ENCODE measurements at regions not wholly inside any gene's neighbourhood (a gene's known extent, or its start where the extent isn't known, plus 50 kb on each side); places are given as distances from the start of the nearest gene placed in this dataset.

DNA sequence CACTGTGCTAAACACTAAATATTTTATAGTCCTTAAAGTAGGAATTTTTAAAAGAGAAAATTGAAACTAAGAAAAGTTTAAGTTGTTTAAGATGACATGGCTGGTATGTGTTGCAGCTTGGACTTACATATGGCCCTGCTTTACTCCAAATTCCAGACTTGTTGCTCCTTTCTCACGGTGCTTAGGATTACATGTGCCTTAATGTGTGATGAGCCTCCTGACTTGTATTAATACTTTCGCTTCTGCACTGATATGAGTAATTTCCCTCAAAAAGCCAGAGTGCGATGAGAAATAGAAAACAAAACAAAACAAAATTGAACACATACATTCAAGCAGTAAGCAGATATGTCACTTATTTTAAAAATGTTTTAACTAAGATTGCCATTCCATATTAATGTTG is 250.2 kb downstream of the VGLL3 start:
- Mint-ChIP-seq H3K27me3 (ENCODE audit: low read depth) (no peaks in the 10 kb centered on the region), H3K4me1 (ENCODE audit: low read depth) (no peaks in the 10 kb centered on the region), H3K27ac (no peak overlapping the region), H3K36me3 (ENCODE audit: insufficient read depth in 2 of 2) (no peaks in the 10 kb centered on the region), H3K9me3 (no peaks in the 10 kb centered on the region), H3K4me3 (no peak overlapping the region)
- no peak for DNase-seq
- no peak for ATAC-seq (replicated peaks in 1 of 2)

GRCh38 chr3:86739244-86739643 is 251.7 kb downstream of the VGLL3 start:
- no peak overlapping the region for H3K27ac Mint-ChIP-seq
- no peaks in the 10 kb centered on the region for H3K4me1 Mint-ChIP-seq (ENCODE audit: low read depth)
- no peak for DNase-seq
- no peaks in the 10 kb centered on the region for H3K36me3 Mint-ChIP-seq (ENCODE audit: insufficient read depth in 2 of 2)
- ATAC-seq (replicated peaks in 1 of 2), result no peak
- no peaks in the 10 kb centered on the region for H3K27me3 Mint-ChIP-seq (ENCODE audit: low read depth)
- H3K9me3 Mint-ChIP-seq, result no peaks in the 10 kb centered on the region
- no peak overlapping the region for H3K4me3 Mint-ChIP-seq

DNA sequence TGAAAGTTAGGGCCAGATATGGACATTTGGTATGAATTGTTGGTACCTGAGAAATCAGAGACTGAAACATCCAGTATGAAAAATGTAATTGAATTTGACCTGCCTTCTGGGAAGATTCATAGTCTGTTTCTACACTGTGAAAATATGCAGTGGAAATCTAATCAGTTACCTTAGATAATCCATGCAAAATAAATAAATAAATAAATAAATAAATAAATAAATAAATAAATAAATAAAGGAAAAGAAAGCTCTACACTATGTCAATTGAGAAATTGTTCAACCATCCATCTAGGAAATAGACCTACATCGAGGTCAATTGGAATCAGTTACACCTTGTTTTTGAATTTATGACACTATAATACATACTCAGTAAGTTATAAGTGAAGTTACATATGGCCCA is 252.3 kb downstream of the VGLL3 start:
- no peak for DNase-seq
- Mint-ChIP-seq H3K4me1 (ENCODE audit: low read depth) (no peaks in the 10 kb centered on the region), H3K27me3 (ENCODE audit: low read depth) (no peaks in the 10 kb centered on the region), H3K36me3 (ENCODE audit: insufficient read depth in 2 of 2) (no peaks in the 10 kb centered on the region), H3K27ac (no peak overlapping the region), H3K4me3 (no peak overlapping the region), H3K9me3 (no peaks in the 10 kb centered on the region)
- no peak for ATAC-seq (replicated peaks in 1 of 2)

DNA sequence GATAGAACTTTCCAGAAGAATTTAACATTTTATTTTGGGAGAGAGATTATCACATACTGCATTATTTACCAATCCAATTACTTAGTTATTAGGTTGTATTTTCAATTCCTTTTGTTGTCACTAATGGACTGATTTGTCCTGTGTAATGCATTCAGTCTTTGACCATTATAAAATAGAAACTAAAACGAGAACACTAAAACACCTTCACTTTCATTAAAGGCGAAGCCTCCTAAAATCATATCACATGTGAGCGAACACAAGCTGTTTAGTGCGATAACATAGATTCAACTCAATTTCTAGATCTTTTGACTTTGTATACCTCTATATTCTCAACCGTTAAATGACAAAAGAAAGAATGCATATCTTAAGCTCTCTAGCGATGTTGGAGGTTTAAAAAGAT is 253.4 kb downstream of the VGLL3 start:
- Mint-ChIP-seq H3K9me3 (no peaks in the 10 kb centered on the region), H3K4me3 (no peak overlapping the region), H3K4me1 (ENCODE audit: low read depth) (no peaks in the 10 kb centered on the region), H3K36me3 (ENCODE audit: insufficient read depth in 2 of 2) (no peaks in the 10 kb centered on the region), H3K27me3 (ENCODE audit: low read depth) (no peaks in the 10 kb centered on the region), H3K27ac (no peak overlapping the region)
- DNase-seq (no peak), ATAC-seq (replicated peaks in 1 of 2) (no peak)

DNA sequence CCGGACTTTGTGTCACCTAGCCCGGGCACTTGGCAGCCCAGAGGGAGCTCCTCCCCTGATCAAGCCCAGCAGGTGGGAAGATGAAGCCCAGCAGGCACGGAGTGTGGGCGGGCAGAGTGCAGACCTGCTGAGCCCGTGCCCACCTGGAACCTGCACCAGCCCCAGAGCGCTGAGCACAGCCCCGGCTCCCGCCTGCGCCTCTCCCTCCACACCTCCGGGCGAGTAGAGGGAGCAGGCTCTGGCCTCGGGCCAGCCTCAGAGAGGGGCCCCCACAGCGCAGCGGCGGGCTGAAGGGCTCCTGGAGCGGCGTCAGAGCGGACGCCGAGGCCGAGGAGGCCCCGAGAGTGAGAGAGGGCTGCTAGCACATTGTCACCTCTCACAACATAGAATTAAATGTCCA is 257.7 kb downstream of the VGLL3 start:
- Mint-ChIP-seq H3K4me3 (no peak overlapping the region), H3K36me3 (ENCODE audit: insufficient read depth in 2 of 2) (no peaks in the 10 kb centered on the region), H3K27ac (no peak overlapping the region), H3K27me3 (ENCODE audit: low read depth) (no peaks in the 10 kb centered on the region), H3K9me3 (peaks cover 5 to 6% of the 10 kb centered on the region in 2 donors), H3K4me1 (ENCODE audit: low read depth) (no peaks in the 10 kb centered on the region)
- no peak for ATAC-seq (replicated peaks in 1 of 2)
- DNase-seq, result no peak

DNA sequence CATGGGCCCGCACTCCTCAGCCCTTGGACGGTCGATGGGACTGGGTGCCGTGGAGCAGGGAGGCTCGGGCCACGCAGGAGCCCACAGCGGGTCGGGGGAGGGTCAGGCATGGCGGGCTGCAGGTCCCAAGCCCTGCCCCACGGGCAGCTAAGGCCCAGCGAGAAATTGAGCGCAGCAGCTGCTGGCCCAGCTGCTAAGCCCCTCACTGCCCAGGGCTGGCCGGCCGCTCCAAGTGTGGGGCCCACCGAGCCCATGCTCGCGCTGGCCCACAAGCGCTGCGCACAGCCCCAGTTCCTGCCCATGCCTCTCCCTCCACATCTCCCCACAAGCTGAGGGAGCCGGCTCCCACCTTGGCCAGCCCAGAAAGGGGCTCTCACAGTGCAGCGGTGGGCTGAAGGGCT is 259.4 kb downstream of the VGLL3 start:
- DNase-seq (no peak), ATAC-seq (replicated peaks in 1 of 2) (no peak)
- Mint-ChIP-seq H3K36me3 (ENCODE audit: insufficient read depth in 2 of 2) (no peaks in the 10 kb centered on the region), H3K4me1 (ENCODE audit: low read depth) (no peaks in the 10 kb centered on the region), H3K9me3 (peaks cover 5 to 6% of the 10 kb centered on the region in 2 donors), H3K27ac (no peak overlapping the region), H3K4me3 (no peak overlapping the region), H3K27me3 (ENCODE audit: low read depth) (no peaks in the 10 kb centered on the region)

DNA sequence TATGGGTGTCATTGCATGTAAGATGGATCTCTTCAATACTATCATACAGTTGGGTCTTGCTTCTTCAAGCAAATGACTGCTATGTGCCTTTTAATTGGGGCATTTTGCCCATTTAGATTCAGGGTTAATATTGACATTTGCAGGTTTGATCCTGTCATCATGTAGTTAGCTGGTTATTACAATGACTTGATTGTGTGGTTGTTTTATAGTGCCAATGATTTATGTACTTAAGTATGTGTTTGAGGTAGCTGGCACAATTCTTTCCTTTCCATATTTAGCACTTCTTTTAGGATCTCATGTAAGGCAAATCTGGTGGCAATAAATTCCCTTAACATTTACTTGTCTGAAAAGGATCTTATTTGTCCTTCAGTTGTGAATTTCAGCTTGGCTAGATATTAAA is 267.5 kb downstream of the VGLL3 start:
- Mint-ChIP-seq H3K4me1 (ENCODE audit: low read depth) (no peaks in the 10 kb centered on the region), H3K27ac (no peak overlapping the region), H3K4me3 (no peak overlapping the region), H3K36me3 (ENCODE audit: insufficient read depth in 2 of 2) (no peaks in the 10 kb centered on the region), H3K9me3 (no peaks in the 10 kb centered on the region), H3K27me3 (ENCODE audit: low read depth) (no peaks in the 10 kb centered on the region)
- ATAC-seq (replicated peaks in 1 of 2) (no peak), DNase-seq (no peak)

GRCh38 chr3:86711634-86712033 is 279.3 kb downstream of the VGLL3 start:
- Mint-ChIP-seq H3K9me3 (peaks cover 8% of the 10 kb centered on the region in 2 donors), H3K36me3 (ENCODE audit: insufficient read depth in 2 of 2) (no peaks in the 10 kb centered on the region)
- no peak for ATAC-seq (replicated peaks in 1 of 2)

DNA sequence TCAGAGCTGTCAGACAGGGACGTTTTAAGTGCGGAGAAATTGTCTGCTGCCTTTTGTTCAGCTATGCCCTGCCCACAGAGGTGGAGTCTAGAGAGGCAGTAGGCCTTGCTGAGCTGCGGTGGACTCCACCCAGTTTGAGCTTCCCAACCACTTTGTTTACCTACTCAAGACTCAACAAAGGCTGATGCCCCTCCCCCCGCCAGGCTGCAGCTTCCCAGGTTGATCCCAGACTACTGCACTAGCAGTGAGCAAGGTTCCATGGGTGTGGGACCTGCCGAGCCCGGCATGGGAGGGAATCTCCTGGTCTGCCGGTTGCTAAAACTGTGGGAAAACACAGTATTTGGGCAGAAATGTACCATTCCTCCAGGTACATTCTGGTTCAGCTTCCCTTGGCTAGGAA is 282.1 kb downstream of the VGLL3 start:
- H3K36me3 Mint-ChIP-seq (ENCODE audit: insufficient read depth in 2 of 2), result no peaks in the 10 kb centered on the region
- peaks cover 12 to 13% of the 10 kb centered on the region in 2 donors for H3K9me3 Mint-ChIP-seq
- H3K4me3 Mint-ChIP-seq, result no peak overlapping the region
- no peak overlapping the region for H3K27ac Mint-ChIP-seq
- no peaks in the 10 kb centered on the region for H3K27me3 Mint-ChIP-seq (ENCODE audit: low read depth)
- no peak for DNase-seq
- ATAC-seq (replicated peaks in 1 of 2), result no peak
- no peaks in the 10 kb centered on the region for H3K4me1 Mint-ChIP-seq (ENCODE audit: low read depth)

More at GRCh38 chr3:86711634-86712033, 279.3 kb downstream of the VGLL3 start:
- no peak for DNase-seq
- no peak overlapping the region for H3K27ac Mint-ChIP-seq
- H3K4me1 Mint-ChIP-seq (ENCODE audit: low read depth), result no peaks in the 10 kb centered on the region
- H3K27me3 Mint-ChIP-seq (ENCODE audit: low read depth), result no peaks in the 10 kb centered on the region
- no peak overlapping the region for H3K4me3 Mint-ChIP-seq

DNA sequence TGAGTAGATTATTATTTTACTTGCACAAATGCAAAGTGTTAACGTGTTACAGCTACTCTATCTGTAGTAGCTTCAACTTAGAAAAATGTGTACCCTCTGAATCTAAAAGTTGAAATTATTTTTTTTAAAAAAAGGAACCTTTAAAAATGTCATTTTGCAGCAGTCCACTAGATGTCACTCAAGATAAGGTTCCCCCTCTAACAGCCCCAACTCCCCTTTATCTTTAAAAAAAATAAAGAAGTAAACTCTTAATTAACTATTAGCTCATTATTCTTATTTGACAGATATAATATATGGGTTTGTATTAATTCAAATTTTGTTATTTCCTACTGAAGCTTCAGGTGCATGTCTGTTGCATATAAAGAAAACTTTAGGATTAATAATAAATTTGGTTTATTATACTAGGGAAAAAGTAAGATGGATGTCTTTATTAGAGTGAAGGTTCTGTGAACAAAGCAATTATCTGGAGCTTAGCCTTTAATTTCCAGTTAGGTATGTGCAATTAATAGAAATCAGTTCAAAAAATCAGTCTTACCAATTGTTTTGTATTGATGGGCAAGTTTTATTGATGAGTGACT is 288.5 kb downstream of the VGLL3 start:
- Mint-ChIP-seq H3K36me3 (ENCODE audit: insufficient read depth in 2 of 2) (no peaks in the 10 kb centered on the region), H3K27me3 (ENCODE audit: low read depth) (no peaks in the 10 kb centered on the region), H3K27ac (no peak overlapping the region), H3K4me3 (no peak overlapping the region), H3K9me3 (peaks cover 9 to 10% of the 10 kb centered on the region in 2 donors), H3K4me1 (ENCODE audit: low read depth) (no peaks in the 10 kb centered on the region)
- no peak for DNase-seq
- no peak for ATAC-seq (replicated peaks in 1 of 2)

DNA sequence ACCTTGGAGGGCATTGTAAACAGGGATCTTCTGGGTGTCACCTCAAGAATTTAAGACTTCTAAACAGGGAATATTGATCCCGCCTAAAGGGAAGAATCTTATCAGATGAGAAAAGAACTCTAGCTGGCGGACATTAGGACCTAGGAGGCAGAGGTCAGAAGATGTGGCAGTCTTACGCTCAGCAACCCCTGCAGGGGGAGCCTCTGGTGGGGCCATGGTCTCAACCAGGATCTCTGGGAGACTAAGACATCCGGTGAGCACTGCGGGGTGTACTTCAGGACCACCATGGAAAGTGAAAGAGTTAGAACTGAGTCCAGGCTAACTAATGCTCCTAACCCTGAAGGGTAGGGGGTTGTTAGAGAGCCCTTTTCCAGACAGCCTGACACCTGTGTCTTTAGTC is 295.2 kb downstream of the VGLL3 start:
- peaks cover 2 to 4% of the 10 kb centered on the region in 2 donors for H3K9me3 Mint-ChIP-seq
- no peak overlapping the region for H3K4me3 Mint-ChIP-seq
- no peaks in the 10 kb centered on the region for H3K27me3 Mint-ChIP-seq (ENCODE audit: low read depth)
- no peaks in the 10 kb centered on the region for H3K36me3 Mint-ChIP-seq (ENCODE audit: insufficient read depth in 2 of 2)
- H3K4me1 Mint-ChIP-seq (ENCODE audit: low read depth), result no peaks in the 10 kb centered on the region
- H3K27ac Mint-ChIP-seq, result no peak overlapping the region
- ATAC-seq (replicated peaks in 1 of 2) (no peak), DNase-seq (no peak)

DNA sequence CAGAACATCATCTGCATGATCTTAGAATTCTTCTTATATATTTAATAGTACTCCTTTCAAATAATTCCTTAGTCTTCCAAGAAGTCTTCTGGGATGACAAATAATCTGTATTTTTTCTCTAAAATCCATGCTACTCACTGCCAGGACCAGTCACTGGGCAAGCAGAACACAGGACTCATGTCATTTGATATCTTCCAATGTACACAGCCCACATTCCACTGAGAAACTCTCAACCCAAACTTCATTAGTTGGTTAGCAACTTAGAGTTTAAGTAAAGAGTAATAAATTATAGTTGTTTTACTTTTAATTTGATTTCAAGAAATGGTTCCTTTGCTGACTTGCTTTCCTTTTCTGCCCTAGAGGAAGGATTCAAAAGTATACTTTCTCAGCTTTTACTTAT is 317.0 kb downstream of the VGLL3 start:
- no peaks in the 10 kb centered on the region for H3K27me3 Mint-ChIP-seq (ENCODE audit: low read depth)
- H3K27ac Mint-ChIP-seq, result no peak overlapping the region
- no peak for DNase-seq
- no peak for ATAC-seq (replicated peaks in 1 of 2)
- H3K9me3 Mint-ChIP-seq, result peaks cover 4 to 8% of the 10 kb centered on the region in 2 donors
- H3K4me1 Mint-ChIP-seq (ENCODE audit: low read depth), result no peaks in the 10 kb centered on the region
- H3K36me3 Mint-ChIP-seq (ENCODE audit: insufficient read depth in 2 of 2), result no peaks in the 10 kb centered on the region
- H3K4me3 Mint-ChIP-seq, result no peak overlapping the region

DNA sequence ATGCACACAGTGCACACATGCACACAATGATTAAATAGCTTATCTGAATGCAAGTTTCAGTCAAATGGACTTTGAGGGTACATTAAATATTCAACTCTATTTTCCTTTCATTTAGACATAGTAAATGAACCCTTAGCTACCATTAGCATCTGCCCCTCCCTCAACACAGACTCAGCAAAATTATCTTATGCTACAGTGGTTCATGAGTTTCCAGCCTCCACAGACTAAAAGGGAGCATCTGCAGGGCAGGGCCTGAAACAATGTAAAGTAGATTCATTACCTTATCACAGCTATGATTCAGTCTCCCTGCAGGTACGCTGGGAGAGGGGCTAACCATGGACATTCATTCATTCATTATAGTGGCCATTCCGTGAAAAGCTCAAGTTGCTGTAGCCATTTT is 329.1 kb downstream of the VGLL3 start:
- H3K36me3 Mint-ChIP-seq (ENCODE audit: insufficient read depth in 2 of 2), result no peaks in the 10 kb centered on the region
- DNase-seq (no peak), ATAC-seq (replicated peaks in 1 of 2) (no peak)
- H3K27ac Mint-ChIP-seq, result no peak overlapping the region
- no peaks in the 10 kb centered on the region for H3K27me3 Mint-ChIP-seq (ENCODE audit: low read depth)
- no peaks in the 10 kb centered on the region for H3K4me1 Mint-ChIP-seq (ENCODE audit: low read depth)
- no peak overlapping the region for H3K4me3 Mint-ChIP-seq
- H3K9me3 Mint-ChIP-seq, result peaks cover 0 to 3% of the 10 kb centered on the region in 2 donors

- no peak for ATAC-seq (replicated peaks in 1 of 2)
- Mint-ChIP-seq H3K4me3 (no peak overlapping the region), H3K9me3 (peaks cover 0 to 1% of the 10 kb centered on the region in 2 donors)
Observed at GRCh38 chr3:86658876-86659275, 332.1 kb downstream of the VGLL3 start.

More at GRCh38 chr3:86658876-86659275, 332.1 kb downstream of the VGLL3 start:
- Mint-ChIP-seq H3K4me1 (ENCODE audit: low read depth) (no peaks in the 10 kb centered on the region), H3K36me3 (ENCODE audit: insufficient read depth in 2 of 2) (no peaks in the 10 kb centered on the region), H3K27ac (no peak overlapping the region), H3K27me3 (ENCODE audit: low read depth) (no peaks in the 10 kb centered on the region)
- DNase-seq, result no peak
